GM23338 (cell line): ENCODE measurements at regions not wholly inside any gene's neighbourhood (a gene's known extent, or its start where the extent isn't known, plus 50 kb on each side); places are given as distances from the start of the nearest gene placed in this dataset.

Experiments used
- ATAC-seq: fragments of 200-7000 bp; cut with Tn5 transposase; 3 replicates; pipeline ENCODE4 v1.9.1; 2020
- DNase-seq: peaks from one replicate; pipeline ENCODE4 v3.0.0-alpha.2; 2015; ENCODE audit warnings: low spot score
- H2AFZ ChIP-seq: fragments of 200-600 bp; sonication (generic); 2 replicates; pipeline ENCODE4 v1.8.0; 2016; ENCODE audit warnings: antibody characterized with exemption, mild to moderate bottlenecking, moderate library complexity
- H3F3A ChIP-seq: fragments of 200-600 bp; sonication (generic); replicated peaks from 2 replicates; pipeline ENCODE4 v1.8.0; 2017; ENCODE audit warnings: antibody characterized with exemption, mixed run types, low read depth
- H3K27ac ChIP-seq: fragments of 200-600 bp; sonication (generic); 2 replicates; pipeline ENCODE4 v1.6.1; 2016; ENCODE audit warnings: low read depth
- H3K27me3 ChIP-seq: fragments of 200-600 bp; sonication (generic); 2 replicates; pipeline ENCODE4 v1.8.0; 2016; ENCODE audit warnings: mild to moderate bottlenecking, mixed run types, moderate library complexity; ENCODE audit not compliant: insufficient read depth
- H3K36me3 ChIP-seq: fragments of 200-600 bp; sonication (generic); 2 replicates; pipeline ENCODE4 v1.8.0; 2016; ENCODE audit warnings: mild to moderate bottlenecking; ENCODE audit not compliant: insufficient read depth
- H3K4me1 ChIP-seq: fragments of 200-600 bp; sonication (generic); 2 replicates; pipeline ENCODE4 v1.8.0; 2016; ENCODE audit warnings: mild to moderate bottlenecking, moderate library complexity; ENCODE audit not compliant: insufficient read depth
- H3K4me2 ChIP-seq: fragments of 200-600 bp; sonication (generic); 2 replicates; pipeline ENCODE4 v1.7.1; 2017; ENCODE audit warnings: mixed run types
- H3K4me3 ChIP-seq: fragments of 200-600 bp; sonication (generic); 2 replicates; pipeline ENCODE4 v1.6.1; 2016; ENCODE audit warnings: mixed run types
- H3K79me2 ChIP-seq: fragments of 200-600 bp; sonication (generic); replicated peaks from 2 replicates; pipeline ENCODE4 v1.8.0; 2017; ENCODE audit warnings: mild to moderate bottlenecking; ENCODE audit not compliant: insufficient read depth
- H3K9me2 ChIP-seq: fragments of 200-600 bp; sonication (generic); 2 replicates; pipeline ENCODE4 v1.8.0; 2017; ENCODE audit not compliant: insufficient read depth
- H4K20me1 ChIP-seq: fragments of 200-600 bp; sonication (generic); replicated peaks from 2 replicates; pipeline ENCODE4 v1.8.0; 2017; ENCODE audit warnings: mild to moderate bottlenecking; ENCODE audit not compliant: insufficient read depth
- H3K27ac Mint-ChIP-seq: 2 replicates; pipeline ENCODE4 v1.8.0; 2020; ENCODE audit warnings: inconsistent platforms, mild to moderate bottlenecking, moderate library complexity, mixed read lengths
- H3K27me3 Mint-ChIP-seq: 3 replicates; pipeline ENCODE4 v1.8.0; 2022; ENCODE audit warnings: low read depth, mild to moderate bottlenecking, moderate library complexity, mixed read lengths, inconsistent platforms; ENCODE audit not compliant: insufficient read depth, poor library complexity
- H3K36me3 Mint-ChIP-seq: 3 replicates; pipeline ENCODE4 v1.8.0; 2021; ENCODE audit warnings: low read depth, mild to moderate bottlenecking, inconsistent platforms, moderate library complexity, mixed read lengths
- H3K4me1 Mint-ChIP-seq: 3 replicates; pipeline ENCODE4 v1.8.0; 2020; ENCODE audit warnings: mild to moderate bottlenecking, inconsistent platforms, mixed read lengths
- H3K4me3 Mint-ChIP-seq: 3 replicates; pipeline ENCODE4 v1.8.0; 2021; ENCODE audit warnings: moderate library complexity, mild to moderate bottlenecking, inconsistent platforms, mixed read lengths
- H3K9me3 Mint-ChIP-seq: 3 replicates; pipeline ENCODE4 v1.8.0; 2020; ENCODE audit warnings: moderate library complexity, mild to moderate bottlenecking, inconsistent platforms, mixed read lengths
- CTCF ChIP-seq, 2 experiments: fragments of 200-600 bp in 1 of 2; sonication (generic) in 1 of 2; conservative IDR thresholded peaks; 2 replicates each; pipeline versions ENCODE4 v1.5.1 to v1.6.1; 2016 to 2017; ENCODE audit warnings: antibody characterized with exemption in 2 of 2, low read depth in 2 of 2, mild to moderate bottlenecking in 2 of 2, moderate library complexity in 1 of 2
- ETS1 ChIP-seq: IDR thresholded peaks from 2 replicates; pipeline ENCODE4 v1.6.1; 2016; ENCODE audit warnings: antibody characterized with exemption
- EZH2 ChIP-seq: fragments of 200-600 bp; sonication (generic); IDR thresholded peaks from one replicate; pipeline ENCODE4 v1.8.0; 2017; ENCODE audit warnings: antibody characterized with exemption, mild to moderate bottlenecking, low read depth; ENCODE audit not compliant: unreplicated experiment
- JUNB ChIP-seq: IDR thresholded peaks from one replicate; pipeline ENCODE4 v1.6.1; 2016; ENCODE audit warnings: antibody characterized with exemption; ENCODE audit not compliant: unreplicated experiment
- ZNF331 ChIP-seq: fragments of 250-450 bp; sonication (Bioruptor Pico); IDR thresholded peaks from 2 replicates; pipeline ENCODE4 v1.5.0; 2020; ENCODE audit warnings: low read depth, mild to moderate bottlenecking, moderate library complexity
- ZNF462 ChIP-seq: fragments of 250-450 bp; sonication (Bioruptor Pico); IDR thresholded peaks from 2 replicates; pipeline ENCODE4 v1.5.0; 2020; ENCODE audit warnings: mild to moderate bottlenecking, moderate library complexity

- TF ChIP-seq ZNF462 (no peak), JUNB (no peak), ZNF331 (CRISPR knock-in tag) (no peak), CTCF (conservative IDR thresholded peaks at IDR 0.05; ENCODE audit: low read depth in 2 of 2) (no peak), EZH2 (no peak)
Measured at GRCh38 chr6:153237670-153238069, 106.6 kb upstream of the RGS17 start (continued).

GRCh38 chr6:153231048-153231646, 100.1 kb upstream of the RGS17 start:
- Histone ChIP-seq H2AFZ (0 out of 2 replicates have a peak overlapping the region, but pooled peaks have one; percentile 0), H4K20me1 (no peaks in the 10 kb centered on the region), H3K79me2 (no peaks in the 10 kb centered on the region), H3K4me2 (no peak overlapping the region), H3K27ac (no peak overlapping the region), H3F3A (no peaks in the 10 kb centered on the region), H3K27me3 (no peaks in the 10 kb centered on the region), H3K36me3 (no peaks in the 10 kb centered on the region), H3K4me3 (no peak overlapping the region), H3K4me1 (no peaks in the 10 kb centered on the region), H3K9me2 (no peaks in the 10 kb centered on the region)
- H3K9me3 Mint-ChIP-seq, result no peaks in the 10 kb centered on the region
- no peaks in the 10 kb centered on the region for H3K27me3 Mint-ChIP-seq
- H3K4me3 Mint-ChIP-seq, result no peak overlapping the region
- no peaks in the 10 kb centered on the region for H3K36me3 Mint-ChIP-seq
- ATAC-seq (peak; percentile 76), DNase-seq (peak; percentile 85)
- H3K27ac Mint-ChIP-seq, result no peak overlapping the region
- no peaks in the 10 kb centered on the region for H3K4me1 Mint-ChIP-seq
- TF ChIP-seq CTCF (conservative IDR thresholded peaks at IDR 0.05; ENCODE audit: low read depth in 2 of 2) (peak; percentile 99 to 100), ETS1 (no peak)
